GM18873 (cell line): ENCODE measurements at regions not wholly inside any gene's neighbourhood (a gene's known extent, or its start where the extent isn't known, plus 50 kb on each side); places are given as distances from the start of the nearest gene placed in this dataset.
"Not testable (repeated sequence)": the region's sequence is repeated elsewhere in the genome, so short reads cannot be mapped to it uniquely, and the experiment has no call there.

ENCODE experiments used
- ATAC-seq: cut with Tn5 transposase; IDR thresholded peaks from one replicate; pipeline ENCODE4 v1.9.1; 2021; ENCODE audit warnings: mild to moderate bottlenecking, moderate library complexity, moderate number of reproducible peaks; ENCODE audit not compliant: unreplicated experiment, low FRiP score

DNA sequence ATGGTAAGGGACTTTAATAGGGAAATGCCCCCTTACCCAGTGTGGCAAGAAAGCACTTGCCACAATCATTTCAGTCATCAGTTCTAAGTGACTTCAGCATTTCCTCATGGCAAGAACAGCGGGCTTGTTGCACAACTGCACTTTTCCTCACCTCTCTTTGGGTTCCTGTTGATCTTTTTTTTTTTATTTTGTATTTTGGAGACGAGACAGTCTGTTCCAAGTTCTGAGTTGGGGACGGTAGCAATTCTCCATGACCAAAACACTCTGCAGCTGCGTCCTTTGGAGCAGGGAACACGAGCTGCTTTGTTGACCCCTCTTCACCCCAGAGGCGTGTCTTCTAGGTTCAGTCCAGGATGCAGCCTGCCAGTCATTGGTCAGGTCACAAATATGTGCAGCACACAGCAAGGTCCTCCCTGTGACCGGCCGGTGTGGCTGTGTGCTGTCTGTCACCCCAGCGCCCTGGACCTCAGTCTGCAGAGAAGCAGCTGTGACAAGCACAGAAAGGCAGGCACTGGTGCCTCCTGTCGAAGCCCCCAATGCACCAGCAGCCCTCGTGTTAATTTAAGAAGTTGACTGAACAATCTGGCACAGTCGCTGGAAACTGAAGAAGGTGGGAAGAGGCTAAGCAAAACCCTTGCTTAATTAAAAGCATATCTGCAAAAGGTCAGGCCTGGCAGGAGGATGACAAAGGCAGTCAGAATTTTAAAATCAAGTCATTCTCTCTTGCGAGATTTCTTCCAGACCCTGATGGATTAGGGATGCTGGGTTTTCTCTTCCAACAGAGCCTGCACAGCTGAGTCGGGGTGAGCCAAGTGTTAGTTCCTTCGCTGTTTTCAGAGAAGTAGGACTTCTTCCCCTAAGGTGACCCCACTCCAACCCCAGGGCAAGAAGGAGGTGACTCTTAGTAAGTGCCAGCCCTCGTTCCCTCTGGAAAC is 96.7 kb upstream of the COPS8 start:
- ATAC-seq, result no peak

DNA sequence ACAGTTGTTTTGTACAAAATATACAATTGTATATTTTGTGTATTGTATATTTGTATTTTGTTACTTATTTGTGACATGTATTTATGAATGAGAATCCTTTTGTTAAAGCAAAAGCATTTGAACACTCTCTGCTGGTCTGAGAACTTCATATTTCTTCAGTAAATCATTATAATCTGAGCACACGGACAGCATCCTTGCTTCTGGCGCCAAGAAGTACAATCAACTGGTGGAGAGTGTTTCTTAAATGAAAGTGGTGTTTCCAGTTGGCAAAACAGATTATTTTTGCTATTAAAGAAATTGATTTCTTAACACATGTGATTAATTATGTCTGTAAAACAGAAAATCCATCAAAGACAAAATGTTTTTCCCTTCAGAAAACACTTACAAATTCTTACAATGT is 95.1 kb upstream of the COPS8 start:
- ATAC-seq, result no peak

DNA sequence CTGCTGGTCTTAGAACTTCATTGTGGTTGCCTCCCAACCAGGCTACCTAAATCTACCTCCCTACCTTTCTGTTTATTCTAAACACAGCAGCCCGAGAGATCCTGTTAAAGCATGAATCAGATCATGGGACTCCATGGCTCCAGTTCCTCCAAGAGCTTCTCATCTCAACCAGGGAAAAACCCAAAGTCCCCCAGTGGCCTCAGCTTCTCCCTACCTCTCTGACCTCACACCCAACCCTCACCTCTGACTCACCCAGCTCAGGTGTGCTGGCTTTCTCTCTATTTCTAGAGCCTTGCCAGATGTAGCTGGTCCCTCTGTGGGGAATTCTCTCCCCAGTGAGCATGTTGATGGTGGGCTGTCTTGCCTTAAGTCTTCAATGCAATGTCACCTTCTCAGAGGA is 93.8 kb upstream of the COPS8 start:
- ATAC-seq, result no peak

DNA sequence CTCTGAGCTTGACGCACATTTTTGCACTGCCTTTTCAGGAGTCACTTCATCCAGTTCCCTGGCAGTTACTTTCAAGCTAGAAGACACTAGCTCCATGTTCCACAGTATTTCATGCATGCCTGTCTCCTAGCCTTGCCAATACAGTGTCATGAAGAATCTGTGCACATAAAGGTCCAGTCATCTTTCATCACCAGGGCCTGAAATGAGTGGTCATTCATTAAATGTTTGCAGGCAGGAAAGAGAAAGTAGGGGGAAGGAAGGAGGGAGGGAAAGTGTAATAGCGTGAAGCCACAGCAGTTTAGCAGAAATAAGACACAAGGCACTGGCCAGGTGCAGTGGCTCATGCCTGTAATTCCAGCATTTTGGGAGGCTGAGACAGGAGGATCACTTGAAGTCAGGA is 92.4 kb upstream of the COPS8 start:
- no peak for ATAC-seq

DNA sequence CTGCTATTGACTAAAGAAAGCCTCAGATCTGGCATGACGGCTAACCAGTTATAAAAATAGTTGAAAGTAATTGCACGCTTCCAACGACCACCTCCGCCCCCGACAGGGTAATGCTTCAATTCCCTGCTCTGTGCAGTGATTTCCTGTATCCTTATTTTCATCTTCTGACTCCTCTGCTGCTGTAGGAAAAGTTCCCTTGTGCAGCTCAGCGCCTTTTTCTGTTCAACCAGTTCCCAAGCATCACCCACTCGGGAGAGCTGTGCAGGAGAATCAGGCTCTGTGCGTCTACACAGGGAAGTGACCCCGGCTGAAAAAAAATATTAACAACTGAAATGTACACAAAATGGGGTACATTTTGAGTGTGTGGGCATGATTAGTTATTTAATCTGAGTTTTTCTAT is 91.3 kb upstream of the COPS8 start:
- no peak for ATAC-seq

DNA sequence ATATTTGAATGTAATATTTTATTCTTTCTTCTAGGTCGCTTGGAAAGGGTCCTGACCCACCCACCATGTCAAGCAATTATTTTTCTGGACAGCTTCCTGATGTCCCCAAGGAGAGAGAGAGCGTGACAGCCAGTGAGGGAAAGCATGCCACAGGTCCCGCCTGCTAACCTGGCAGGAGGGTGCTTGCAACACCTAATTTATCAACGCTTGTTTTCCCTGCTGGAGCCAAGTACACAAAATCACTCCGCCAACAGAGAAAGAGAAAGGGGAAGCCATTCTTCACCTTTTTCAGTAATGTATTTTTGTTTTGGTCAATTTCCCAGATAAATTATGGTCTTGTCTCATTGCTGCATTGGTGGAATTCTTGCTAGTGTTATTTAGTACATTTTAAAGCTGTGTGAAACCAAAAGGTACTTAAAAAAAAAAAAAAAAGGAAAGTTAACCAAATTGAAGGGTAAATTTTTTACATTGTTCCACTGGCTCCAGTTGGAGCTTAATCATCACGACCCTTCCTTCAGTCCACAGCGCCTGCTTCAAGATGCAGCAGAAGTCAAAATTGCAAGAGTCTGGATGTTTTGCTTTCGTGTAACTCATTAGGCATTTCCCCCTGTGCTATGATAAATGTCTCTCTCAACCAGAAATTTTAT is 88.5 kb upstream of the COPS8 start:
- ATAC-seq, result no peak

DNA sequence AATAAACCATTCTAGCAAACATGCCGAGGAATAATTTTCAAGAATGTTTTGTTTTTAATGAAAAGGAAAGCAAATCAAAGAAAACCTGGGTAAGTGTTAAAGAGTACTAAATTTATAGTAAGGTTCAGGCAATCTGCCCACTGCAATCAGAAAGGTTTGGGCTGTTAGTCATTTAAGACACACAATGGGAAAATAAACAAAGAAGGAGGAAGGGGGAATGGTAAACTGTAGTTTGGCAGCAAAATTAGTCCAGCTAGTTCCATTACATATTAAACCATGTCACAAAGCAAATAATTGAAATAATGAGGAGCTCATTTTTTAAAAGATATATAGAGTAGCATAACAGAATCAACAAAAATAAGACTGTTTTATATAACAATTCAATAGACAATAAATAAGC is 87.5 kb upstream of the COPS8 start:
- no peak for ATAC-seq

DNA sequence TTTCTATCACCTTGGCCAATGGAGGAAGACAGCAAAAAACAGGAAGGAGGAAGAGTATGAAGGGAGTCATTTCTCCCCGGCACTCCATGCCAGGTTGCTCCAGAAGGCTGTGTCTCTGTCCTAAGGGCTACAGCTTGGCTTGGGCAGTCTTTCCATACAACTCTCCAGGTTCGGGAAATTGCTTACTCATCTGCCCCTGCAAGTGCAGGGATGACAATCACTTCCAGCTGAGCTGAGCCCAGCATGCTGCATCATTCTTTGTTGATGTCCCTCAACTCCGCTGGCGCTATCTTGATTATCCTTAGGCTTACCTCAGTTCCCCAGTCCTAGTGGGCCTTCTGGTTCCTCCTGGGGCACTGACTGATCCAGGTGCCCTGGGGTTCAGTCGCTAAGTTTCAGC is 86.9 kb upstream of the COPS8 start:
- no peak for ATAC-seq

DNA sequence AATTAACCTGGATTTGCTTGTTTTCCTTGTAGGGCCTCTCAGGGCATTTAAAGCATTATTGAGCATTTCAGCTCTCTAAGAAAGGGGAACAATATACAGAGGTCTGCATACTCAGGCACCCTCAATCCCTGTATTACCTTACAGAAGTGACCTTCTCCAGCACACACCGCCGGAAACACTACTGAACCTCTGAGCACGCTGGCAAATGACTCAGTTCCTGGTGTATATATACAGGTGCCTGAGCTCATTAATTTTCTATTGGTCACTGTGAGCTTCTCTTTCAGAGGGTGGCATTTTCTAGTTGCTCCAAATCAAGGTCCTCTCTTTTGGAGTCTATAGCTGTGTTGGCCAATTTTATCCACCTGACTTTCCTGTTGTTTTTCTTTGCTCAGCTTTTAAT is 85.2 kb upstream of the COPS8 start:
- no peak for ATAC-seq

DNA sequence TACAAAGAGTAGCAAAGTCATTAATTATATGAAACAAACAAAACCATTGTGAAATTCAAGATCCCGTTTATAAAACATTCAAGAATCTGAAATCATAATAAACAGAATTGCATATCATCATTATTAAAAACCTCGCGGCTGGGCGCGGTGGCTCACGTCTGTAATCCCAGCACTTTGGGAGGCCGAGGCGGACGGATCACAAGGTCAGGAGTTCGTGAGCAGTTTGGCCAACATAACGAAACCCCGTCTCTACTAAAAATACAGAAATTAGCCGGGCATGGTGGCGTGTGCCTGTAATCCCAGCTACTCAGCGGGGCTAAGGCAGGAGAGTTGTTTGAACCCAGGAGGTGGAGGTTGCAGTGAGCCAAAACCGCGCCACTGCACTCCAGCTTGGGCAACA is 80.3 kb upstream of the COPS8 start:
- ATAC-seq, result not testable (repeated sequence)

DNA sequence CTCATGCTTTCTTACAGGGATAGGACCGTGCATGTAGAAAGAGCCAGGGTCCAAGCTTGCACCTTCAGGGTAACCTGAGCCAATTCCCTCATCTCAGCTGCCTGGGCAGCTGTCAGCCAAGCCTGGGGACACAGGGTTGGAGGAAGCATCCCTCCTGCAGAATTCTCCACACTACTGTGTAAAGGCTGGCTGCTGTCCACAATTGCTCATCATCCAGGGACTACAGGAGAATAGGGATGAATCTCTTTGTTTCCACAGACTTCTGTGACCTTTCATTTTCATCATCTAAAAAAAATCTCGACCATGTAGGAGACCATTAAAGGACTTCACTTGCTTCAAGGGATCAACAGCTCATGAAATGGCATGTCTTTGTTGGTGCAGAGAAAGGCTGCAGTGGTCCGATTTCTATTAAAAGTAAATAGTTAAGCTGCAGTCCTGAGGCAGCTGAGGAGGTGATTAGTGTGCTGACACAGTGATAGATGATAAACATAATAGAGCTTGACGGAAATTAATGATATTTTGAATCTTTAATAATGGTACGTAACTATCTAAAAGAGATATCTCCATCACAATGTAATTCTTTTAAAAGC is 74.4 kb upstream of the COPS8 start:
- ATAC-seq, result no peak

DNA sequence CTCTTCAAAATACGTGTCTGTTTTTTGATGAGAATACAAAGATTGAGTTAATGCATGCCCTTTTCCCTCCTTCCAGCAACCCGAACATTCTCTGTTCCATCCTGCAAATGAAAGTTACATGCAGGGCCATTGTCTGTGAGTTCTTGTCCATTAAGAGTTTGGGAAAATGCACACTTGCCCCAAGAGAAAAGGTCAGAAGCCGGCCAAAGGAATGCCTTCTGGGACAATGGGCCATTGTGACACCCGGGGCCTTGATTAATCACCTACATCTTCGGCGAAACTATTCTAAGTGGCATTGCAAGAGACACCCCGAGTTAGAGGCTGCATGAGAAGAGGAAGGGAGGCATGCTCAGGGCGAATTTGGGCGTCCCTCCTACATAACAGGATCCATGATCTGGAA is 73.7 kb upstream of the COPS8 start:
- ATAC-seq, result no peak

DNA sequence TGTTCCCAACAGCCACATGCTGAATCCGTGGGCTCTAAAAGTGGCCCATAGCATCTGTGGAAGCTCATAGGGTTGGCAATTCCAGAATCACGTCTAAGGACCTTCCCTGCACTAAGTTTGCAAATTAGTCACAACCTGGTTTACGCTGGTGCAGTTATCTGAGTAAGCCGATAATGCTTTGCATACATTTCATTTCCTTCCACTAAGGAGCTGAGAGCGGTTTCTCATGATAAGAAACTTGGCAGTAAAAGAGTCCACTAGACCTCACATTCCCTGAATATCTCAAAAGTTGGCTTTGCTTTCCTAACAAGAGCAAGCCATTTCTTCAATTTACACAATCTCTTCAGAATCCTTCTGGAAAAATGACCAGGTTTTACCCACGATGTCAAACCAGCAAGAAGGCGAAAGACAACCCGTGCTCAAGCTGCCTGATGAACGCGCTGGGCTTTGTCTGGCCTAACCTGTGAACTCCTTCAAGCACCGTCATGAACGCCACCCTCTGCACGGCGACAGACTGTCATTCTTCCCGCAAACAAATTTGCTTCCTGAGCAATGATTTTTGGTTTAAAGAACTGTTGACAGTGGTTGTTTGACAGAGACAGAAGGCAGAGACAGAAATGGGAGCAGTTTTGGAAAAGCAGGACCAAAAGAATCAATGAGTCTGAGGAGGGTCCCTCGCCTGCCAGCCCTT is 73.0 kb upstream of the COPS8 start:
- ATAC-seq, result no peak

DNA sequence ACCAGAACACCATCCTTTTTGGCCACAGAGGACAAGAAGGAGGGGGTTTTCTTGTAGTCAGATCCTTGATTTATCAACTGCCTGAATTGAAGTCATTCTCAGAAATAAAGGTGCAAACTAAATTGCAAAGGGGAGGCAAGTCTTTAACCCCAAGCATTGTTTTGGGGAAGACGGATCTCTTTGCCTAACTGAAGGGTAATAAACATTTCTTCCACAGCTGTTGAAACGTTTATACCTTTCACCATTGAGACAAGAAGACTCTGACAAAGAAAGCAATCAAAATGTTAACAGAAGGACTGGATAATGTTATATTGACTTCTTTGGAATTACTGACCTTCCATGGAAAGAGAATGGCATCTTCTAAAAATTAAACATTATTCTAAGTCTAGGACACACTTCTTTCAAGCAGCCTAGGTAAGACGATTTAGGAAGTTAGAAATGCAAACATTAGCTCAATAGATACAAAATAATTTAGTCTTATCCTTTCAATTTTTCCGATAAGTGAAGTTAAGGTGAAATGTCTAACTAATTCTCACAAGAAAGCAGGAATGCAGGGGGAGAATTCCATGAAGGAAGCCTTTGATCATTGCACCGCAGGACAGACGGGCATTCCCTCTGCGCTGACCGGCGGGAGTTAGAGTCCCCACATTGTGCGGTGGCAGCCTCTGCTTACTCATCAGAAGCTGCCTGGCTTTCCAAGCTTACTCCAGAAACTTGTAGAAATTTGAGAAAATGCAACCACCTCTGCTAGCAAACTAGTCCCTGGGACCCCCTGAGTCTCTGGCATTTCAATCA is 69.4 kb upstream of the COPS8 start:
- ATAC-seq, result no peak

DNA sequence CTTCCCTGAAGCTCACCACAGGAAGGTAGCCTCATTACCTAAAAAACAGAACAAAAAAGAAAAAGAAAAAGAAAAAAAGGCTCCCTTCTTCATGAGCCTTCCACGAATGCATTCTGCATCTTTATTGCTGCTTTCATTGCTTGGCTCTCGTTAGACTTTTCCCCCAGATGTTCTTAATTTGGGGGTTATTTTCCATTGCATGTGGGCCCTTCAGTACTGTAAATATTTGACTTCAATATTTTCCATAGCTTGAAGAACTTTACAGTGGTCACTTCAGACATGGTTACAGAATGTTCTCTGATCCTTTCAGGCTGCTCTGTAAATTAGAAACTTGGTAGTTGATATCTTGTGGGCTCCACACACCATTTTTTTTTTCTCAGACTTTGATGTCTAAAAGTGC is 65.6 kb upstream of the COPS8 start:
- no peak for ATAC-seq

DNA sequence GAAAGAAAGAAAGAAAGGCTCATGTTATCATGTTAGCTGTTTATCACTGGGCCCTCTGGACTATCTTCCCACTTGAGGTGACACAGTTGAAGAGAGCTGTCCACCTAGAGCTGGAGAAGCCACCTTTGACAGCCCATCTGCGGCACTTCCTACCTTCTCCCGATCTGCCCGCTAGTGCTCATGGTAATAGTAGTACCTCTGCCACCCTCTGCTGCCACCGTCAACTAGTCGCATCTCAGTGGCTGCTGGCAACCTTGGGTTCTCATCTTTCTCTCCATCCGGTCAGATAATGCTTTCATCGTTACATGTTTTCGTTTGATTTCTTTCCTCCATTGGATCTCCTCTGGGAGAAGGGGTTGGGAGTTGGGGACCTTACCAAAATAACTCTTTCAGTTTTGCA is 63.2 kb upstream of the COPS8 start:
- no peak for ATAC-seq

DNA sequence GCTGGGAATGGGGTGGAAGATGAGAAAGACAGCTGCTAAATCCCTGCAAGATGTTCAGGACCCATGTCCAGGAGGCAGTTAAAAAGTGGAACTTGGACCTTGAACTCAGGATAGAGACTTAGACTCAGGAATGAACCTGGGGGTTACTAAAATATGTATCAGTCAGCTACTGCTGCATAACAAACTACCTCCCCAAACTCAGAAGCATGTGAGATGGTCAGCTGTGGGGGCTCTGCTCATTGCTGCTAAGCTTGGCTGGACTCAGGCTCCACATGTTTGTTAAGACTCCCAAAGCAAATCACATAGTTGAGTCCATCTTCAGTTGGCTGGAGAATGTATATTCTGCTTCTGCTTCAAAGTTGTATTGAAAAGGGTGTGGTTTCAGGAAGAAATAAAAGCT is 61.4 kb upstream of the COPS8 start:
- no peak for ATAC-seq

DNA sequence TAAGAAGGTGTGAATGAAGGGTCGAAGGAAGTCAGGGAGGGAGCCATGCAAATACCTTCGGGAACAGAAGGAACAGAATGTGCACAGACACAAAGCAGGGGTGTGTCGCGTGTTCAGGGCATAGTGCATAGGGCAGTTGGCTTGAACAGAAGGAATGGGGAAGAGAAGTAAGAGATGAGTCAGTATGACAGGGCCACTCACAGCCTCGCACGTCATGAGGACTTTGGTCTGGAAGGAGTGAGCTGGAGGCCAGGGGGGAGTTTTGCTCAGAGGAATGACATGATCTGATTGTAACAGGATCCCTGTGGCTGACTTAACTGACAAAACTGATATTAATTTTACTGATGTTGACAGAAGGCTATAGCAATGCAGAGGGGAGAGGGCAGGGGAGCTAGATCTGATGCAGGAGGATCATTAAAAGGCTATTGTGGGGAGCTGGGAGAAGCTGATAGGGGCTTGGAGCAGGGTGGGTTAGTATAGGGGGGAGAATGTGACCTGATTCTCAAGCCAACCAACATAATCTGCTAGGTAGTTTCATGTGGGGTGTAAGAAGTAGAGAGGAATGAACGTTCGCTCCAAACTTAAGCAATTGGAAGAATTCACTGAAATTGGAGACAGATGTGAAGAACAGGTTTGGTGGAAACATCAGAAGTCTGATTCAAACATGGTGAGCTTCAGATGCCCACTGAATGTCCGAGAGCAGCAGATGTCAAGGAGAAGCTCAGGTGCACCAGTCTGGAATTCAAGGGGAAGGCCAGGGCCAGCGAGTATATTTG is 60.4 kb upstream of the COPS8 start:
- ATAC-seq, result no peak

DNA sequence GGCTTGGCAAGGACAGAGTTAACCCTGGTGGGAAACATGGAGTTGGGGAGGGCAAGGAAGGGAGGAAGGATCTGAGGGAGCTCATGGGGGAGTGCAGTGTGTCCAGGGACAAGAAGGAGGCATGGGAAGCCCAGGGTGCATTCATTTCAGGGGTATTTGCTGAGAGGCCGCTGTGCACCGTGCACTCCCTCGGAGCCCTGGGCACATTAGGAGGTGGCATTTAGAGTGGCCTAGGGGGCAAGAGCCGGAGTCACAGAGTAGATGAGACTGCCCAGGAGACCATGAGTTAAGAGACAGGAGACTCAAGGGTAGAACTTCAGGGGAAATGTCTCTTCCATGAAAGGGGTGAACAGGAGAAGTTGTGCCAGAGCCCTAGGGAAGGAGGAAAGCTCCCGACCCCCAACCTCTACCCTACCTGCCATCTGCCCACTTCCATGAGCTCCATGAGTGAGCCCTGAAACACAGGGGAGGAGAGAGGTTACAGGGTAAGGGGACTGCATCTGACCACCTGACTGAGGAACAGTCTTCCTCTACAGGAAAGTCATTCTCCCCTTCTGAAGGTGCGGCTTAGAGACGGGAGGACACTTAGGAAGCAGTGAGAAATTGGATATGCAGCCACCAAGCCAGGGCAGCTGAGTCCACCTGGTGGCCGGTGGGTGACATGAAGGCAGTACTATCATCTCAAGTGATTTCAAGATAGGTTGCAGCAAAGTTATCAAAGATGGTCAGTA is 58.5 kb upstream of the COPS8 start:
- no peak for ATAC-seq
